ENCODE measurements at regions not wholly inside any gene's neighbourhood (a gene's known extent, or its start where the extent isn't known, plus 50 kb on each side); places are given as distances from the start of the nearest gene placed in this dataset.

DNA sequence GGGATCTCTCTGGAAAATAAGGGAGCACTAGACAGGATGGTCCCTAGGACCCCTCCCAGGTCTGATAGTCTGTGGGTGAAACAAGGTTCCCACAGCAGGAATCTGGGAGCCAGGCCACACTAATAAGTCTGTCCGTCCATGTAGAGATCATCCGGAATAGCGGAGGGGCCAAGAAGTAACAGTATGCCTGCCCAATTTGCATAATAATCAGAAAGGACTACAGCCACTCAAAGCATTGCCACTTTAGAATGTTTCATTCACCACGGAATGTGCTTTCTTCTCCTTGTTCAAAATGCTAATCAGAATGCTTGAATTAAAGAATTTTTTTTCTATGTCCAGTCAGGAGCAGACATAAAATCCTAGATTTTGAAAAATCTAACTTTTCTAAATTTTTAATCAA is 254.9 kb downstream of the ACTL7B start:
- TF ChIP-seq EZH2phosphoT487 (IDR thresholded peaks at IDR 0.05; ENCODE audit: borderline replicate concordance), result no peak
- TF ChIP-seq, protein P1, sequence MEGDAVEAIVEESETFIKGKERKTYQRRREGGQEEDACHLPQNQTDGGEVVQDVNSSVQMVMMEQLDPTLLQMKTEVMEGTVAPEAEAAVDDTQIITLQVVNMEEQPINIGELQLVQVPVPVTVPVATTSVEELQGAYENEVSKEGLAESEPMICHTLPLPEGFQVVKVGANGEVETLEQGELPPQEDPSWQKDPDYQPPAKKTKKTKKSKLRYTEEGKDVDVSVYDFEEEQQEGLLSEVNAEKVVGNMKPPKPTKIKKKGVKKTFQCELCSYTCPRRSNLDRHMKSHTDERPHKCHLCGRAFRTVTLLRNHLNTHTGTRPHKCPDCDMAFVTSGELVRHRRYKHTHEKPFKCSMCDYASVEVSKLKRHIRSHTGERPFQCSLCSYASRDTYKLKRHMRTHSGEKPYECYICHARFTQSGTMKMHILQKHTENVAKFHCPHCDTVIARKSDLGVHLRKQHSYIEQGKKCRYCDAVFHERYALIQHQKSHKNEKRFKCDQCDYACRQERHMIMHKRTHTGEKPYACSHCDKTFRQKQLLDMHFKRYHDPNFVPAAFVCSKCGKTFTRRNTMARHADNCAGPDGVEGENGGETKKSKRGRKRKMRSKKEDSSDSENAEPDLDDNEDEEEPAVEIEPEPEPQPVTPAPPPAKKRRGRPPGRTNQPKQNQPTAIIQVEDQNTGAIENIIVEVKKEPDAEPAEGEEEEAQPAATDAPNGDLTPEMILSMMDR (conservative IDR thresholded peaks at IDR 0.05; ENCODE audit: low read length), result no peak
- H3K9ac ChIP-seq (ENCODE audit: low read depth, low read length, poor library complexity, severe bottlenecking), result no peak overlapping the region
- no peaks in the 10 kb centered on the region for H3K27me3 ChIP-seq (ENCODE audit: insufficient read depth, low read length, poor library complexity, severe bottlenecking)
- no peaks in the 10 kb centered on the region for H4K20me1 ChIP-seq (ENCODE audit: insufficient read depth, low read length, poor library complexity, severe bottlenecking)
- no peak overlapping the region for H3K4me2 ChIP-seq (ENCODE audit: low read depth, low read length, poor library complexity, severe bottlenecking)
- no peaks in the 10 kb centered on the region for H3K4me1 ChIP-seq (ENCODE audit: insufficient read depth, low read length, poor library complexity, severe bottlenecking)
- no peaks in the 10 kb centered on the region for H3K79me2 ChIP-seq (ENCODE audit: insufficient read depth, low read length)
- no peak overlapping the region for H2AFZ ChIP-seq (ENCODE audit: low read length)
- no peak overlapping the region for H3K4me3 ChIP-seq (ENCODE audit: low read length, poor library complexity, severe bottlenecking)
- H3K36me3 ChIP-seq (ENCODE audit: insufficient read depth, low read length), result no peaks in the 10 kb centered on the region
- 0 out of 2 replicates have a peak, but pooled peaks cover 8% of the 10 kb centered on the region for H3K9me3 ChIP-seq (ENCODE audit: insufficient read depth, low read depth, low read length)
- no peaks in the 10 kb centered on the region for H3K9me2 ChIP-seq (replicated peaks; ENCODE audit: low read depth, low read length)
- H3F3A ChIP-seq (ENCODE audit: low read depth), result no peaks in the 10 kb centered on the region

- Histone ChIP-seq H3K36me3 (ENCODE audit: insufficient read depth, low read length) (no peaks in the 10 kb centered on the region), H3K4me1 (ENCODE audit: insufficient read depth, low read length, poor library complexity, severe bottlenecking) (no peaks in the 10 kb centered on the region), H3K27me3 (ENCODE audit: insufficient read depth, low read length, poor library complexity, severe bottlenecking) (no peaks in the 10 kb centered on the region), H3K9me3 (ENCODE audit: insufficient read depth, low read depth, low read length) (0 out of 2 replicates have a peak, but pooled peaks cover 9% of the 10 kb centered on the region), H3K9me2 (replicated peaks; ENCODE audit: low read depth, low read length) (no peaks in the 10 kb centered on the region), H3K4me2 (ENCODE audit: low read depth, low read length, poor library complexity, severe bottlenecking) (no peak overlapping the region), H3K9ac (ENCODE audit: low read depth, low read length, poor library complexity, severe bottlenecking) (no peak overlapping the region), H3F3A (ENCODE audit: low read depth) (no peaks in the 10 kb centered on the region), H3K4me3 (ENCODE audit: low read length, poor library complexity, severe bottlenecking) (no peak overlapping the region), H2AFZ (ENCODE audit: low read length) (no peak overlapping the region), H3K79me2 (ENCODE audit: insufficient read depth, low read length) (no peaks in the 10 kb centered on the region), H4K20me1 (ENCODE audit: insufficient read depth, low read length, poor library complexity, severe bottlenecking) (no peaks in the 10 kb centered on the region)
- TF ChIP-seq, protein P1 (conservative IDR thresholded peaks at IDR 0.05; ENCODE audit: low read length), result no peak
- TF ChIP-seq EZH2phosphoT487 (IDR thresholded peaks at IDR 0.05; ENCODE audit: borderline replicate concordance), result no peak
Measured at GRCh38 chr9:108599571-108599970, 256.2 kb downstream of the ACTL7B start.

GRCh38 chr9:108591121-108591520 is 264.7 kb downstream of the ACTL7B start:
- H3K9me2 ChIP-seq (replicated peaks; ENCODE audit: low read depth, low read length), result no peaks in the 10 kb centered on the region
- no peaks in the 10 kb centered on the region for H3K4me1 ChIP-seq (ENCODE audit: insufficient read depth, low read length, poor library complexity, severe bottlenecking)
- no peaks in the 10 kb centered on the region for H3K36me3 ChIP-seq (ENCODE audit: insufficient read depth, low read length)
- no peak overlapping the region for H2AFZ ChIP-seq (ENCODE audit: low read length)
- no peak overlapping the region for H3K4me2 ChIP-seq (ENCODE audit: low read depth, low read length, poor library complexity, severe bottlenecking)
- no peaks in the 10 kb centered on the region for H3K79me2 ChIP-seq (ENCODE audit: insufficient read depth, low read length)
- no peak overlapping the region for H3K9ac ChIP-seq (ENCODE audit: low read depth, low read length, poor library complexity, severe bottlenecking)
- H3K4me3 ChIP-seq (ENCODE audit: low read length, poor library complexity, severe bottlenecking), result no peak overlapping the region
- no peak for TF ChIP-seq EZH2phosphoT487 (IDR thresholded peaks at IDR 0.05; ENCODE audit: borderline replicate concordance)
- TF ChIP-seq, protein P1 (conservative IDR thresholded peaks at IDR 0.05; ENCODE audit: low read length), result no peak
- 0 out of 2 replicates have a peak, but pooled peaks cover 3% of the 10 kb centered on the region for H3K9me3 ChIP-seq (ENCODE audit: insufficient read depth, low read depth, low read length)
- H3K27me3 ChIP-seq (ENCODE audit: insufficient read depth, low read length, poor library complexity, severe bottlenecking), result no peaks in the 10 kb centered on the region
- H3F3A ChIP-seq (ENCODE audit: low read depth), result no peaks in the 10 kb centered on the region
- H4K20me1 ChIP-seq (ENCODE audit: insufficient read depth, low read length, poor library complexity, severe bottlenecking), result no peaks in the 10 kb centered on the region

Data from Loucy (cell line).